ENCODE measurements at regions not wholly inside any gene's neighbourhood (a gene's known extent, or its start where the extent isn't known, plus 50 kb on each side); places are given as distances from the start of the nearest gene placed in this dataset.

- TF ChIP-seq CTCF (IDR thresholded peaks at IDR 0.05; ENCODE audit: low read depth, low read length) (no peak), EZH2phosphoT487 (IDR thresholded peaks at IDR 0.05; ENCODE audit: low read depth) (no peak)
Measured at GRCh38 chr18:58807766-58808165, 56.9 kb upstream of the ZNF532 start.
